ENCODE measurements at regions not wholly inside any gene's neighbourhood (a gene's known extent, or its start where the extent isn't known, plus 50 kb on each side); places are given as distances from the start of the nearest gene placed in this dataset.

- TF ChIP-seq CTCF (IDR thresholded peaks at IDR 0.05), result no peak
- TF ChIP-seq POLR2A (IDR thresholded peaks at IDR 0.05), result no peak
Observed at GRCh38 chr10:111532139-111532538, 455.3 kb downstream of the ADRA2A start.

Data from sigmoid colon (tissue), 3 donors.